DMS114 treated with DMSO at 0.1 percent for 48 hours (cell line): ENCODE measurements at regions not wholly inside any gene's neighbourhood (a gene's known extent, or its start where the extent isn't known, plus 50 kb on each side); places are given as distances from the start of the nearest gene placed in this dataset.

Experiments
- DNase-seq: peaks from one replicate; lab custom pipeline; 2025; ENCODE audit not compliant: unreplicated experiment; lab: John Stamatoyannopoulos, UW

- no peak for DNase-seq
These were observed 156.9 kb downstream of the USP12 start for GRCh38 chr13:27014406-27015359.

- no peak for DNase-seq
These were observed 159.0 kb downstream of the USP12 start for GRCh38 chr13:27012482-27013197.

- no peak for DNase-seq
These were observed 159.9 kb downstream of the USP12 start for GRCh38 chr13:27011661-27012060.

- DNase-seq: no peak
These were observed 162.9 kb downstream of the USP12 start for GRCh38 chr13:27008733-27009132.

GRCh38 chr13:27007166-27007565 lies 164.4 kb downstream of the USP12 start:
- DNase-seq: no peak

- no peak for DNase-seq
These were observed 165.0 kb downstream of the USP12 start for GRCh38 chr13:27006519-27007161.

- no peak for DNase-seq
These were observed 165.6 kb downstream of the USP12 start for GRCh38 chr13:27005976-27006518.

- DNase-seq: no peak
These were observed 166.1 kb downstream of the USP12 start for GRCh38 chr13:27005556-27005955.

GRCh38 chr13:27004866-27005265 lies 166.7 kb downstream of the USP12 start:
- no peak for DNase-seq

- no peak for DNase-seq
These were observed 167.3 kb downstream of the USP12 start for GRCh38 chr13:27004326-27004725.

GRCh38 chr13:27001705-27002104 lies 169.9 kb downstream of the USP12 start:
- no peak for DNase-seq

- no peak for DNase-seq
These were observed 170.9 kb downstream of the USP12 start for GRCh38 chr13:27000686-27001085.

- no peak for DNase-seq
These were observed 172.1 kb downstream of the USP12 start for GRCh38 chr13:26999499-26999898.

GRCh38 chr13:26998292-26998691 lies 173.3 kb downstream of the USP12 start:
- DNase-seq: no peak

- DNase-seq: no peak
These were observed 174.5 kb downstream of the USP12 start for GRCh38 chr13:26996965-26997752.

- DNase-seq: no peak
These were observed 176.5 kb downstream of the USP12 start for GRCh38 chr13:26995159-26995558.

- no peak for DNase-seq
These were observed 177.8 kb downstream of the USP12 start for GRCh38 chr13:26993780-26994179.

GRCh38 chr13:26992951-26993719 lies 178.5 kb downstream of the USP12 start:
- no peak for DNase-seq

- DNase-seq: no peak
These were observed 180.0 kb downstream of the USP12 start for GRCh38 chr13:26991508-26992181.
